Nephron (organoid): ENCODE measurements at regions not wholly inside any gene's neighbourhood (a gene's known extent, or its start where the extent isn't known, plus 50 kb on each side); places are given as distances from the start of the nearest gene placed in this dataset.
A peak's percentile ranks its signal among the peaks of the same experiment; 100 is the strongest.

Experiments
- H3K27ac Mint-ChIP-seq, 3 experiments: 2 replicates each; pipeline ENCODE4 v1.8.0; 2020; ENCODE audit warnings: mixed read lengths in 3 of 3, mild to moderate bottlenecking in 2 of 3, moderate library complexity in 1 of 3
- H3K27me3 Mint-ChIP-seq: 2 replicates; pipeline ENCODE4 v1.8.0; 2021; ENCODE audit warnings: low read depth, mild to moderate bottlenecking, moderate library complexity, mixed read lengths
- H3K36me3 Mint-ChIP-seq: 2 replicates; pipeline ENCODE4 v1.8.0; 2020; ENCODE audit warnings: low read depth, mixed read lengths
- H3K4me1 Mint-ChIP-seq: 2 replicates; pipeline ENCODE4 v1.8.0; 2020; ENCODE audit warnings: mixed read lengths
- H3K4me3 Mint-ChIP-seq, 3 experiments: 2 replicates each; pipeline ENCODE4 v1.8.0; 2020; ENCODE audit warnings: mild to moderate bottlenecking in 3 of 3, mixed read lengths in 3 of 3, moderate library complexity in 2 of 3
- H3K9me3 Mint-ChIP-seq: 2 replicates; pipeline ENCODE4 v1.8.0; 2020; ENCODE audit warnings: mixed read lengths
- CTCF ChIP-seq, 3 experiments: fragments of 200-600 bp; sonication (generic); IDR thresholded peaks; one replicate each; pipeline ENCODE4 v1.5.0; 2021; ENCODE audit warnings: antibody characterized with exemption in 3 of 3; ENCODE audit not compliant: unreplicated experiment in 3 of 3

GRCh38 chr5:72698481-72698880, 118.0 kb upstream of the TNPO1 start:
- Mint-ChIP-seq H3K9me3 (peaks cover 6% of the 10 kb centered on the region), H3K36me3 (no peaks in the 10 kb centered on the region), H3K4me1 (peaks cover 14% of the 10 kb centered on the region), H3K27ac (no peak overlapping the region), H3K4me3 (no peak overlapping the region), H3K27me3 (no peaks in the 10 kb centered on the region)
- TF ChIP-seq CTCF (IDR thresholded peaks at IDR 0.05; ENCODE audit: unreplicated experiment in 3 of 3) = no peak

- H3K27ac Mint-ChIP-seq = no peak overlapping the region
- no peak for TF ChIP-seq CTCF (IDR thresholded peaks at IDR 0.05; ENCODE audit: unreplicated experiment in 3 of 3)
- no peaks in the 10 kb centered on the region for H3K27me3 Mint-ChIP-seq
Measured at GRCh38 chr5:72697622-72698021, 118.8 kb upstream of the TNPO1 start.

GRCh38 chr5:72695659-72696058, 120.8 kb upstream of the TNPO1 start:
- Mint-ChIP-seq H3K4me3 (no peak overlapping the region), H3K36me3 (no peaks in the 10 kb centered on the region), H3K27me3 (no peaks in the 10 kb centered on the region), H3K4me1 (peaks cover 19% of the 10 kb centered on the region), H3K9me3 (peaks cover 3% of the 10 kb centered on the region), H3K27ac (no peak overlapping the region)
- no peak for TF ChIP-seq CTCF (IDR thresholded peaks at IDR 0.05; ENCODE audit: unreplicated experiment in 3 of 3)

More at GRCh38 chr5:72697622-72698021, 118.8 kb upstream of the TNPO1 start:
- Mint-ChIP-seq H3K4me3 (no peak overlapping the region), H3K9me3 (peaks cover 6% of the 10 kb centered on the region), H3K36me3 (no peaks in the 10 kb centered on the region), H3K4me1 (peaks cover 11% of the 10 kb centered on the region)

- Mint-ChIP-seq H3K36me3 (no peaks in the 10 kb centered on the region), H3K4me3 (no peak overlapping the region), H3K9me3 (peaks cover 3% of the 10 kb centered on the region), H3K27me3 (no peaks in the 10 kb centered on the region), H3K4me1 (peaks cover 19% of the 10 kb centered on the region), H3K27ac (no peak overlapping the region)
- no peak for TF ChIP-seq CTCF (IDR thresholded peaks at IDR 0.05; ENCODE audit: unreplicated experiment in 3 of 3)
Measured at GRCh38 chr5:72694856-72695255, 121.6 kb upstream of the TNPO1 start.

- no peaks in the 10 kb centered on the region for H3K27me3 Mint-ChIP-seq
- TF ChIP-seq CTCF (IDR thresholded peaks at IDR 0.05; ENCODE audit: unreplicated experiment in 3 of 3) = no peak
- peaks cover under 1% of the 10 kb centered on the region for H3K9me3 Mint-ChIP-seq
- peaks cover 19% of the 10 kb centered on the region for H3K4me1 Mint-ChIP-seq
- H3K27ac Mint-ChIP-seq = peak overlapping the region in 1 of 3 experiments; percentile 21
- H3K4me3 Mint-ChIP-seq = no peak overlapping the region
- no peaks in the 10 kb centered on the region for H3K36me3 Mint-ChIP-seq
Measured at GRCh38 chr5:72693546-72694205, 122.8 kb upstream of the TNPO1 start.
